ENCODE measurements at regions not wholly inside any gene's neighbourhood (a gene's known extent, or its start where the extent isn't known, plus 50 kb on each side); places are given as distances from the start of the nearest gene placed in this dataset.

DNA sequence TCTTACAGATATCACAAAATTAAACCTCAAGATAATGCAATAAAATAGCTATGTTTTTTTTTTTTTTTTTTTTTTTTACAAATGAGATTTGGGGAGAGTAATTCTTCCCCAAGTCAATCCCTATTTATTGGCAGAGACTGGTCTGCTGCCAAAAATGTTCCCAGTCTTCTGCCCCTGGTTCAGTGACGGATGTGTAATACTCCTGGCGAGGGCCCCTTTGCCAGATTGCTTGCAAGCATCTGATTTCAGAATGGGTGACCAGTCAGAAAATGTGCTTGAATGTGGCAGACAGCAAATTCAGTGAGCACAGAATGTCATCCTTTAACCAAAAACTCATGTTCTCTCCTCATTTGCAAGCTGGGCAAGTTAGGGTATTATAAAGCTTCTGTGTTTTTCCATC, 363.8 kb upstream of the MTNR1B start:
- TF ChIP-seq JUNB (IDR thresholded peaks at IDR 0.05) (no peak), ZFP36 (IDR thresholded peaks at IDR 0.05; ENCODE audit: borderline replicate concordance, partially characterized antibody) (no peak), PHF8 (IDR thresholded peaks at IDR 0.05; ENCODE audit: borderline replicate concordance, low read depth) (no peak), BHLHE40 (IDR thresholded peaks at IDR 0.05; ENCODE audit: low read depth, low read length) (no peak), POLR2A (IDR thresholded peaks at IDR 0.05; ENCODE audit: low read length) (no peak), CBX2 (IDR thresholded peaks at IDR 0.05; ENCODE audit: borderline replicate concordance, low read depth) (no peak), SREBF2 (IDR thresholded peaks at IDR 0.05) (no peak)
- TF ChIP-seq, protein P1, sequence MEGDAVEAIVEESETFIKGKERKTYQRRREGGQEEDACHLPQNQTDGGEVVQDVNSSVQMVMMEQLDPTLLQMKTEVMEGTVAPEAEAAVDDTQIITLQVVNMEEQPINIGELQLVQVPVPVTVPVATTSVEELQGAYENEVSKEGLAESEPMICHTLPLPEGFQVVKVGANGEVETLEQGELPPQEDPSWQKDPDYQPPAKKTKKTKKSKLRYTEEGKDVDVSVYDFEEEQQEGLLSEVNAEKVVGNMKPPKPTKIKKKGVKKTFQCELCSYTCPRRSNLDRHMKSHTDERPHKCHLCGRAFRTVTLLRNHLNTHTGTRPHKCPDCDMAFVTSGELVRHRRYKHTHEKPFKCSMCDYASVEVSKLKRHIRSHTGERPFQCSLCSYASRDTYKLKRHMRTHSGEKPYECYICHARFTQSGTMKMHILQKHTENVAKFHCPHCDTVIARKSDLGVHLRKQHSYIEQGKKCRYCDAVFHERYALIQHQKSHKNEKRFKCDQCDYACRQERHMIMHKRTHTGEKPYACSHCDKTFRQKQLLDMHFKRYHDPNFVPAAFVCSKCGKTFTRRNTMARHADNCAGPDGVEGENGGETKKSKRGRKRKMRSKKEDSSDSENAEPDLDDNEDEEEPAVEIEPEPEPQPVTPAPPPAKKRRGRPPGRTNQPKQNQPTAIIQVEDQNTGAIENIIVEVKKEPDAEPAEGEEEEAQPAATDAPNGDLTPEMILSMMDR (IDR thresholded peaks at IDR 0.05), result no peak
- TF ChIP-seq, protein P2, sequence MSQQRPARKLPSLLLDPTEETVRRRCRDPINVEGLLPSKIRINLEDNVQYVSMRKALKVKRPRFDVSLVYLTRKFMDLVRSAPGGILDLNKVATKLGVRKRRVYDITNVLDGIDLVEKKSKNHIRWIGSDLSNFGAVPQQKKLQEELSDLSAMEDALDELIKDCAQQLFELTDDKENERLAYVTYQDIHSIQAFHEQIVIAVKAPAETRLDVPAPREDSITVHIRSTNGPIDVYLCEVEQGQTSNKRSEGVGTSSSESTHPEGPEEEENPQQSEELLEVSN (IDR thresholded peaks at IDR 0.05; ENCODE audit: borderline replicate concordance, low read depth), result no peak
